NCI-H460 (cell line): ENCODE measurements at regions not wholly inside any gene's neighbourhood (a gene's known extent, or its start where the extent isn't known, plus 50 kb on each side); places are given as distances from the start of the nearest gene placed in this dataset.
"Not testable (repeated sequence)": the region's sequence is repeated elsewhere in the genome, so short reads cannot be mapped to it uniquely, and the experiment has no call there.

Experiments used
- DNase-seq: peaks from one replicate; pipeline ENCODE4 v3.0.0-alpha.2; 2016; ENCODE audit warnings: low read depth; ENCODE audit errors: extremely low read depth

DNA sequence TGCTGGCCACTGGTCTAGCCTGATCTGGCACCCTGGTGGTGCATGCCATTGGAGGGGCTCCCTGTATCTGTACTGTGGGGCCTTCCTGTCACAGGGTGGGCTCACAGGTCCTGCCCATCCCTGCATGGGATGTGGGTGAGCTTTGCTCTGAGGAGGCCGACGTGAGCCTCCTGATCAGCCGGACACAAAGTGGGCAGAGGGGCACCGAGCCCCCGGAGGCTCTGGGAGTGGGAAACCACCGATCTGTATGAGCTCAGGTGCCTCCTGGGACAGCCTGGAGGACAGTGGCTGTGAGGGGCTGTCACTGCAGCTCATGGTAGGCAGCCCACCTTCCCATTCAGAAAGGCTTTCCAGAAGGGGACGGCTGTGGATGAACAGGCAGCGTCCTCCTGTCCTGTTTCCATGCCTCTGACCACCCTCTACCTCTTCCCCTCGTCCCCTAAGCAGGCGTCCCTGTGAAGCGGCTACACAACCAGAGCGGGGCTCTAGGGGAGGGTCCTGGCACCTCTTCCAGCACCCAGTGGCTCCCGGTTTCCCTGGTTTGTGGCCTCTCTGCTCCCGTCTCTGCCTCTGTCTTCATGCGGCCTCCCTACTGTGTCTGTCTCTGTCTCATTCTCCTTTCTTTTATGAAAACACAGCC, 112.5 kb upstream of the OTOS start:
- DNase-seq, result no peak

DNA sequence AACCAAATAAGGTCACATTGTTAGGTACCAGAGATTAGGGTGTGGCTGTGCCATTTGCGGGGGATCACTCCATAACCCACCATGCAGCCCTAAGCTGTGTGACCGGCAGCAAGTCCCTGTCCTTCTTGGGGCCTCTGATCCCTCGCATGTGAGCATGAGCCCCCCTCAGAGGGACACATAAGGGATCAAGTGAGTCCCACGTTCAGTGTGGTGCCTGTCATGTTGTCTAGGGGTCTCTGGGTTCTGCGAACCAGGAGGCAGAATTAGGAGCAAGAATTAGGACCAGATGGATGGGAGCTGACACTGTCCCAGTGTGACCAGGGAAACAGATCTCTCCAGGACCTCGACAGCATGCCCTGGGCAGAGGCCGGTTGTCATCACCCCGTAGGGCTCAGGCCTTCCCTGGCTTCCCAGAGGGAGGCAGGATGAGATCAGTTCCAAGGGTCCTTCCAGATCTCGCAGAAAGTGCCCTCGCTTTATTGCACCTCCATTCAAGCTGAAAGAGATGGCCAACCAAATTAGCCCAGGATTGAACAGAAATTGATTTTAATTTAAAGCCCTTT, 113.2 kb upstream of the OTOS start:
- DNase-seq, result no peak

DNA sequence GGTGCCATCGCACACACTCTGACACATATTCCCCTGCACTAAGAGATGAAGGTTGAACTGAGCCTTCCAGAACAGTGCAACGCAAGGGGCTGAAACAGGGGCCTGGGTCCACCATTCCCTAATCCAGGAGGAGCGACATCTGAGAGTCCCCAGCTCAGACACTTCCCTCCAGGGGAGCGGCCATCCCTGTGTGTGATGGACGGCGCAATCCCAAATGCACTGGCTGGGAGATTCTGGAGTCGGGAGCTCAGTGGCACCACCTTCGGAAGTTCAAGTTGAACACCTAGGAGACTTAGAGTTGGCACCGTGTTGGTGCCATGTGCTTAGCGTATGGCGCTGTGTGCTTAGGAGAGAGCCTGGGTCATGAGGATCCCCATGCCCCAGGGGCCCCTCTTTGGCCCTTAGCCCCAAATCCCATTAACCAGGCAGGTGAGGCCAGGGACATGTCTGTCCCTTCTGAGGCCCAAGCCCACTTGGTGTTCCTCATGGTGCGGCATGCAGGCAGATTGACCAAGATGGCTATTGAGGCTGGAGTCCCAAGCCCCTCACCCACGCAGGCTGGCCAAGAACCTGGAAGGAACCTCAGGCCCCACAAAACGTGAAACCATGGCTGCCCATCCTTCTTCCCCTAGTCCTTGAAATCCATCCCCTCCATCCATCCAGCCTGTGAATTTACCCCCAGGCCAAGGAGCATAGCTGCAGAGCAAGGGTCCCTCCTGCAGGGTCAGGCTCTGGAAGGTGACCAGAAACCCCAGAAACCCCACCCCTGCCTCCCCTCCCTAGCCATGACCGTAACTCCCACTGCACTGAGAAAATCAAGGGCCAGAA, 114.1 kb upstream of the OTOS start:
- DNase-seq, result no peak

DNA sequence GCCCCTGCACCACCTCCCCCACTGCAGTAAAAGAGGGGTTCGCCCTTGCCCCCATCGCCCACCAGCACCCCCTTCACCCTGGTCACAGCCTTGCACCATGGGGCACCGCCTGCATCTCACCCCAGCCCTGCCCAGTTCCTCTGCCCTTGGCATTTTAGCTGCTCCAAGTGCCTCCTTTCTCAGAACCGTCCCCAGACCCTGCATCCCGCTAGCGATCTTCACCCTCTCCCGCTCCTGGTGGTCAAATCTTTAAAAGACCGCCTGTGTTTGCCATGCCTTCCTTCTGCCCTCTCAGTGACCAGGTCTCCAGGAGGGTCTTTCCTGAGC, 114.7 kb upstream of the OTOS start:
- no peak for DNase-seq

DNA sequence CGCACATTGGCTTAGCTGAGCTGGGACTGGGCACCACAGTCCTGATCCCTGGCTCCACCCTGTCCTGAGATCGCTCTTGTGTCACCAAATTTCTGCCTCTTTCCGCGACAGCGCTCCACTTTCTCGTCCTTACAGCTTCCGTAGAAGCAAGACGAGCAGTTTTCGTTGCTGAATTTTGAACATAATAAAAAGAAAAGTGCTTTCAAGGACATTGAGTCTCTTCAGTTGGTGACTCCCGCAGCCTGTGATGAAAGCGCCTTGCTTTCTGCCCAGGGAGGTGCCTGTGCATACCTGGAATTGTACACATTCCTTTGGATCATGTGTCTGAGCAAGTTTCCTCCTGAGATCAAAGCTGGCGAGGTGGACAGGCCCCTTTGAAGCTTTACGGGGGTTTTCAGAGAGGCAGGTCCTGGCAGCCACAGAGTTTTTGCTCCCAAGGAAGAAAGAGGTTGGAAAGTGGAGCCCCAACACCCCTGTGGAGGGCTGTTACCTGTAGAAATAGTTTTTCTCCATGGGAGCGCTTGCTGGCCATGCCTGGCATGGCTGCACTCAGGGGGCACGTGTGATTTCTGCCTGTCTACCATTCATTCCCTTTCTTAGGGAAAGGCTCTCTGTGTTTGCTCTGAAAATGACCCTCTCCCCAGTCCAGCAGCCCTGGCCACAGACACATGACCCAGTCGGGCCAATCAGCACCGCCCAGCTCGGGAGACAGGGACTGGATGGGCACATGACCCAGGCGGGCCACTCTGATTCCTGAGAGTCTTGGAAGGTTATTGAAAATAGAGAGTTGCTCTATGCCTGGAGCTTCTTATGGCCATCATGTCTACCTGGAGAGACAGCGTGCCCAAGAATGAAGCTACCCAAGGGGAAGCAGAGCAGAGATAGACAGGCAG, 115.6 kb upstream of the OTOS start:
- DNase-seq, result no peak

DNA sequence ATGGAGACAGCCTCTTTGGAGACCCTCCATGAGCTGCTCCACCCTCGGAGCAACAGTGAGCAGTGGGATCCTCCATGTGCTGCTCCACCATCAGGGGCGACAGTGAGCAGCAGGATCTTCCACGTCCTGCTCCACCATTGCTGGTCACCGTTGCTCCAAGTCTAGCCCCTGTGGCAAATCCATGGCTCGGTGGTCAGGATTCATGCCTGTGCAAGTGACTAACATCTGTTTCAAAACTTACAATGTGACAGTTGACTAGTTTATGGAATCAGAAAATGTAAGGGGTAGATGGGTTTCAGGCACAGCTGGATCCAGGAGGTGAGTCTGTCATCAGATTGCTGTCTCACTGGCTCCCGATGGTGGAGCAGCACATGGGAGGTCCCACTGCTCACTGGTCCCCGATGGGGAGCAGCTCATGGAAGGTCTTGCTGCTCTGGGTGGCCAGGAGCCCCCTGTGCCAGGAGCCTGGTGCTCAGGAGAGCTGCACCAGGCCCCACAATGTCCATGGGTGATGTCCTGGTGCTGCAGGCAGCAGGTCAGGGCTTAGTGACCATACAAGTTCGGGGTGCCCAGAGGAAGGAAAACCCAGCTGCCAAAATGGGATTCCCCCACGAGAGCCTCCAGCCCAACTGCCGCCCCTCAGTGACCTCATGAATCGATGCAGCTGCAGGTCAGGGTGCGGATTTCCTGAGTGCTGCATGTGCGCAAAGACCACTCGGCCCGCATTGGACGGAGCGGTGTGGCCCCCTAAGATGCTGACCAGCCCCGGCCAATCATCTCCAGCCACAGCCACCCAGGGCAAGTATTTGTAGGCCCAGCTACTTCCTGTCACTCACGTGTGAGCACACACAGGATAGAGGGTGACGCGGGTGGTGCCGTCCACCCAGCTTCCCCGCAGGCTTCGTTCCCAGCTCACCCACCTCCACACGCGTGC, 116.5 kb upstream of the OTOS start:
- no peak for DNase-seq

DNA sequence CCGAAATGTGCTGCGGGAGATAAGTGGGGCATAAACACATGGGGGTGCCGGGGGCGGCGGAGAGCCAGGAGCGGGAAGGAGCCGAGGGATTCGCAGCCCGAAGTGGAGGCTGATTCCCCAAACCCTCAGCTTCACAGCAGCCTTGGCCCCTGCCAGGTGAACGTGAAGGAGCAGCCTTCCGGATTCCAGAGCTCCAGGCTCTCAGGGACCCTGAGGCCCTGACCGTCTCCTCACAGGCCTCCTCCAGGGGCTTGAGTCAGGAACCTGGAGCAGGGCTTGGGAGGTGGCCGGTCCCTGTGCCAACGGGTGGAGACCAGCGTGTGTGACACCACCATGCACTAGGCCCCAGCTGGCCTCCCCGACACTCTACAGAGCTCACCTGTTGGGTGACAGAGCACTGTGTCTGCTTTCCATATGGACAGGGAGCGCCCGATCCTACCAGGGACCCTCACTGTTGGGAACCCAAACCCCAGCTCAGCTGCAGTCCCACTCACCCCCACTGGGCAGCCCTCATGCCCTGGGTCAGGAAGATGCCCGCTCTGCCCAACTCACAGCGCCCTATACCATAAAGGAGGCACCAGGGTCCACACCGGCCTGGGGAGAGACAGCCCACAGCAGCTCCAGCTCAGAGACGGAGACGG, 117.6 kb upstream of the OTOS start:
- DNase-seq, result no peak

DNA sequence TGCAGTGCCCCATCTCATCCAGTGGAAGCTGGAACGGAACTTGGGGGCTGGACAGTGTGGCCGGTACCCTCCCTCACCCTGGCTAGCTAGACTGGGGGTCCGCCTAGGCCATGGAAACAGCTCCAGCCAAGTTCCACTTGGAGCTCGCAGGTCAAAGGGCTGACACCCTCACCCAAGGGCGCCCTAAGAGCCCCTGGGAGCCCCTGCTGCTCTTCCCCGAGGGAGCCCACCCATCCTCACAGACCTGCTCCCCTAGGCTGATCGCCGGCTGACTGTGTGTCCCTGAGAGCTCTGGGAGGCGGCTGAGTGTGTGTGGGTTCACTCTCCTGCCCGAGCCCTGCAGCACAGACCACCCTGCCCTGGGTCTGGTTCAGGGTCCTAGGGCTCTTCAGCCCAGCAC, 118.2 kb upstream of the OTOS start:
- no peak for DNase-seq

DNA sequence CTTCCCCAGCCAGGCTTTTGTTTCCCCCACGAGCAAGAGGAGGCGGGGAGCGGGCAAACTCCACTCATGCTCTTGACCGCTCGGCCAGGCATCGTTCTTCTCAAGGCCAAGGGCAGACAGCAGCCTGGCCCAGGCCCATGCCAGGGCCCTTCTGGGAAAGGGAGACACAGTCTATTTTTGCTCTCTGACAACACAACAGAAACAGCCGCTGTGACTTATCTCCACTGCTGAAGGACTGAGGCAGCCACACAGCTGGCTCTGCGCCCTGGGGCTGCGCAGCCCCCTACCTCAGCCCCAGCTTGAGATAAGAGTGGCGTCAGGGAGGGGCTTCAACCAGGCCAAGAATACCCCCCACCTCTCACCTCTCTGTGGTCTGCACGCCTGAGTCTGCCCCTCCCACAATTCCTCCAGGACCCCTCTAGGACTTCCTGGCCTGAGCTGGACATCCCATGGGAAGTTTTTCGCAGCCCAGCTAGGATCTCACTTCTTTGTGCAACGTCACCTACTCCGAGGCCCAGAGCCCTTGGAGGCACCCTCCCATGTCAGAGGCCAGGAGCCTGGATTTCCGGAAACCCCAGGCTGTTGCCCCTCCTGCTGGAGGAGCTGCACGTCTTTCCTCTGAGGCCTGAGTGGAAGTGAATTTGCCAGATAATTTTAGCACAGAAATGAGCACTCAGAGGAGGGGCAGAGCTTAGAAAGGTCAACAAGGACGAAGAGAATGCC, 118.9 kb upstream of the OTOS start:
- DNase-seq, result no peak

DNA sequence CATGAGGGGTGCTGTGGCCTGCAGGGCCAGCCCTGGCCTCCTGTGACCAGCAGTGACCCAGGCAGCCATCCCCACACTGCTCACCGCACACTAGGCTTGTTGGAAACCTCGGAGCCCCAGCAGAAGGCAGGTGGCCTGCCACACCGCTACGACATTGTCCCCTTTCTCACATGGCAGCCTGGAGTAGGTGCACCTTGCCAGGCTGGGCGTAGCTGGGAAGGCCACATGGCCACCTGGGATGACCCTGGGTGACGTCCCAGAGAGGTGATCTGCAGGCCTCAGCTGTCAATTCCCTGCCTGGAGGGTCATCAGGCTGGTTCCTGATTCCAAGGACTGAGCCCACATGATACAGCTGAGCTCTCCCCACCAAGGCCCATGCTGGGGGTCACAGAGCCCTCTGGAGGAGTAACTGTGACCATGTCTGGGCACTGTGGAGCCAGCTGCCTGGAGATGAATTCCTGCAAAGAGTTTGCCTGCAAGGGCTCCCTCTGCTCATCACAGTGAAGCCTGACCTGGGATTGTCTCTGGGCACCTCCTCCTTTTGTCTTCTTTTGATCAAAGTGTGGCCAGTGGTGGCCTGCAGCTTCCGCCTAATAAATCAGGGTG, 119.6 kb upstream of the OTOS start:
- DNase-seq, result no peak

DNA sequence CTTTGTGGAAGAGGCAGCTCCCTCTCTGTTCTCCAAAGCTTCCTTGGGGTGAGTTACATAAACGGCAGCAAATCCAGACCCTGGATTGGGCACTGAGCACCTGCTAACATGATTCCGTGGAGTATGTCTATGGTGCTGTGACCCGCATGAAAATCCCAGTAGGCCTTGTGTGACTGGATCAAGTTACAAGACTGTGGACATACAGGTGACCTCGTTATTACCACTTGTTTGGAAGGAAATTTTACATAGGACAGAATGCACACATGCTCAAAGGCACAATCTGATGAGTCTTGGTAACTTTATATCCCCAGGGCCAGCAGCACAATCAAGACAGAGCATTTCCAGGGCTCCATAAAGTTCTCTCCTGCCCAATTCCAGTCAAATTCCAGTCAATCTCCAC, 120.2 kb upstream of the OTOS start:
- DNase-seq, result no peak

DNA sequence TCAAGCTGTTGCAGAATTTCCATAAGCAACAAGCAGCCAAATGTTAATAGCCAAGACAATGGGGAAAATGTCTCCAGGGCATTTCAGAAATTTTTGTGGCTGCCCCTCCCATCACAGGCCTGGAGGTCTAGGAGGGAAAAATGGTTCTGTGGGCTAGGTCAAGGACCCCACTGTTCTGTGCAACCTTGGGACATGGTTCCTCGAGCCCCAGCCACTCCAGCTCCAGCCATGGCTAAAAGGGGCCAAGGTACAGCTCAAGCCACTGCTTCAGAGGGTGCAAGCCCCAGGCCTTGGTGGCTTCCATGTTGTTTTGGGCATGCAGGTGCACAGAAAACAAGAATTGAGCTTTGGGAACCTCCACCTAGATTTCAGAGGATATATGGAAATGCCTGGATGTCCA, 122.1 kb upstream of the OTOS start:
- DNase-seq, result not testable (repeated sequence)

DNA sequence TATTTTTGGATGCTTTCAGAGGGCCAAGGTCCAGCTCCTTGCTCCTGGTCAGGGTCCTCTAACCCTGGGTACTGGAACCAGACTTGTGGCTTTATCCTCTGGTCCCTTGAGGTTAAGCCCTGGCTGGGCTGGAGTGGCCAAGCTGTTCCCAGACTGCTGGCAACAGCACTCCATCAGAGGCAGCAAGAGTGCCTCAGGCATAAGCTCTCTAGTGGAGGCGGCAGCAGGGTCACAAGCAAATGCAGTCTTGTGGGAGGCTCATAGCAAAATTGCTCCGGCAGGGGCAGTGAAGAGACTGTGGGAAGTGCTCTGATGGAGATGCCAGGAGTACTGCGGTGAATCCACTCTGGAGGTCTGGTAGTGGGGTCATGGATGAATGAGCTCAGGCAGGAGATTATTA, 128.9 kb upstream of the OTOS start:
- no peak for DNase-seq

DNA sequence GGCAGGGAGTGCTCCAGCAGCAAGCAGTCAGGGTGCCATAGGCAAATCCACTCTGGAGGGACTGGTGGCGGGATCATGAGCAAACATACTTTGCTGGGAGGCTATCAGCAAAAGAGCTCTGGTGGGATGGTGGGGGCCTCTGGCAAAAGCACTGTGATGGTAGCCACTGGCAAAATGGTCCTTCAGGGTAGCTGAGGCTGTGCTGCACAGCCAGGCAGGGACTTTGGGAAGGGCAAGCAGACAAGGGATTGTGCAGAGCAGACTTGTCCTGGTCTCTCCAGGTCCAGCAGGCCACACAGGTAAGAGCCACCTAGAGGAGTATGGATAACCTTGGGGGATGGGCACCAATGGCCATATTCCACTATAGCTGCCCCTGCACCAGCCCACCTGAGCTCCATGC, 129.4 kb upstream of the OTOS start:
- DNase-seq, result no peak

DNA sequence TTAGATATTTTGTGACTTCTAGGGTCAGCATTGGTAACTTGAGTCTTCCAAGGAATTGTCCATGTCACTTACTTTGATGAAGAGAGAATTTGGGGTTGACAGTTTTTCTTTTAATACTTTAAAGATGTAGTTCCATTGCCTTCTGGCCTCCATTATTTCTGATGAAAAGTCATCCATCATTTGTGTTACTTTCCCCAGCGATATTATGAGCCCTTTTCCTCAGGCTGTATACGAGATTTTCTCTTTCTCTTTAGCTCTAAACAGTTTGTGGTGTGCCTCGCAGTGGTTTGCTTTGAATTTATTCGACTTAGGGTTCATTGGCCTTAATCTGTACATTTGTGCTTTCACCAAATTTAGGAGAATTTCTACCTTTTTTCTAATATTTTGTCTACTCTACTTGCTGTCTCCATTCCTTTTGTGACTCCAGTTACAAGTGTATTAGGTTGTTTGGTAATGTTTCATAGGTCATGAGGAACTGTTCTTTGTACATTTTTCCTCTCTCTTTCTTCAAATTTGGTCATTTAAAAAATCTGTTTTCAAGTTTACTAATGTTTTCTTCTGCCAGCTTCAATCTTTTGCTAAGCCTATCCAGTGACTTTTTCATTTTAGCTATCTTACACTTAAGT, 131.4 kb upstream of the OTOS start:
- no peak for DNase-seq

DNA sequence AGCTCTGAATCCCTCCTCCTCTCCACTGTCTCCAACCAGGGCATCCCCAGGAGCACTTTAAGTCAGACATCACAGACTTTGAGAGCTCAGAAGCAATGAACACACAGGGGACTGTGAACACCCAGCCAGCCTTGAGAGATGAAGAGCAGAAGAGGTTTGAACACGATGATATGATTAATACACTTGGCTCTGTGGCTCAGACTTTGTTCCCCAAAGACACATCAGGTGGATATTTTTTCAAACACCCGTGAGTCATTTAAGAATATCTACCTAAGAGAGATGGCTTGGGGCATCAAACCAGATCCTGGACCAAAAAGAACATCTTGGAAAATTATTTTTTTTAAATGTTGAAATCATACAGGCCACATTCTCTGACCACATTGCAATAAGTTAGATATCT, 134.9 kb upstream of the OTOS start:
- no peak for DNase-seq

DNA sequence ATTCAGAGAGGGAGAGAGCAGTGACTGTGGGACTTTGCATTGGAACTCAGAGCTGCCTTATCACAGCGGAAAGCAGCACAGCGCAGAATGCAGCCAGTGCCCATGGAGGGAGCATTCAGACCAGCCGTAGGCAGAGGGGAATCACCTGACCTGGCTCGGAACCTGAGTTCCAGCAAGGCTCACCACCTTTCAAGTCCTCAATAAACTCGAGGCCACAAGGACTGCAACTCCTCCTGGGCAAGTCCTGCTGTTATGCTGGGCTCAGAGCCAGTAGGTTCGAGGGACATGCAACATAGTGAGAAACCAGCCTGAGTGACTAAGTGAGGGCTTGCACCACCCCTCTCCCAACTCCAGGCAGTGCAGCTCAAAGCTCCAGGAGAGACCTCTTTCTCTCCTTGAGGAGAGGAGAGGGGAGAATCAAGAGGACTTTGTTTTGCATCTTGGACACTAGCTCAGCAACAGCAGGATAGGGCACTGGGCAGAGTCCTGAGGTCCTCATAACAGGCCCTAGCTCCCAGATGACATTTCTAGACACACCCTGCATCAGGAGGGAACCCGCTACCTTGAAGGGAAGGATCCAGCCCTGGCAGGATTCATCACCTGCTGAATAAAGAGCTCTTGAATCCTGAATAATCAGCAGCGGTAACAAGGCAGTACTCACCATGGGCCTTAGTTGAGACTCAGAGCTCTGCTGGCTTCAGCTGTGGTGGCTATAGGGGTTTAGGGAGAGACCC, 136.8 kb upstream of the OTOS start:
- DNase-seq, result no peak
